ENCODE measurements at regions not wholly inside any gene's neighbourhood (a gene's known extent, or its start where the extent isn't known, plus 50 kb on each side); places are given as distances from the start of the nearest gene placed in this dataset.
"Not testable (repeated sequence)": the region's sequence is repeated elsewhere in the genome, so short reads cannot be mapped to it uniquely, and the experiment has no call there.

GRCh38 chr2:13433954-13434353 is 717.2 kb downstream of the TRIB2 start:
- Histone ChIP-seq H3K27me3 (ENCODE audit: control insufficient read depth, insufficient read depth, low read length) (no peaks in the 10 kb centered on the region), H3K9me3 (ENCODE audit: control insufficient read depth, insufficient read depth, low read length) (no peaks in the 10 kb centered on the region), H3K4me1 (ENCODE audit: control insufficient read depth, insufficient read depth, low read length) (no peaks in the 10 kb centered on the region), H3K36me3 (ENCODE audit: control insufficient read depth, insufficient read depth, low read length) (no peaks in the 10 kb centered on the region), H3K27ac (ENCODE audit: low read length) (no peak overlapping the region), H3K4me3 (ENCODE audit: low read length) (no peak overlapping the region)
- TF ChIP-seq CTCF (IDR thresholded peaks at IDR 0.05), result no peak
- no peak for ATAC-seq
- Mint-ChIP-seq H3K9me3 (peaks cover 22 to 23% of the 10 kb centered on the region in 2 donors), H3K4me3 (no peak overlapping the region), H3K36me3 (no peaks in the 10 kb centered on the region), H3K4me1 (no peaks in the 10 kb centered on the region), H3K27me3 (ENCODE audit: low read depth in 2 of 2) (no peaks in the 10 kb centered on the region), H3K27ac (no peak overlapping the region)
- intact Hi-C loops (cut with micrococcal nuclease), result no loop called here
- DNase-seq, result no peak
- 90% methylated on average over 5 of the region's 7 CpGs for WGBS (ENCODE audit: insufficient coverage)

- H3K9me3 Mint-ChIP-seq; H3K36me3 ChIP-seq (ENCODE audit: control insufficient read depth, insufficient read depth, low read length); H3K36me3 Mint-ChIP-seq; DNase-seq; H3K27me3 Mint-ChIP-seq (ENCODE audit: low read depth in 2 of 2); H3K27ac ChIP-seq (ENCODE audit: low read length); intact Hi-C loops (cut with micrococcal nuclease); H3K4me3 Mint-ChIP-seq; H3K4me1 ChIP-seq (ENCODE audit: control insufficient read depth, insufficient read depth, low read length); H3K27ac Mint-ChIP-seq; H3K4me1 Mint-ChIP-seq; H3K4me3 ChIP-seq (ENCODE audit: low read length); H3K9me3 ChIP-seq (ENCODE audit: control insufficient read depth, insufficient read depth, low read length); ATAC-seq; H3K27me3 ChIP-seq (ENCODE audit: control insufficient read depth, insufficient read depth, low read length): not testable (repeated sequence)
- 100% methylated on average over 1 of the region's 4 CpGs for WGBS (ENCODE audit: insufficient coverage)
Measured at GRCh38 chr2:13443554-13444261, 727.0 kb downstream of the TRIB2 start.

GRCh38 chr2:13462464-13462863 is 745.7 kb downstream of the TRIB2 start:
- H3K4me3 ChIP-seq (ENCODE audit: low read length), result no peak overlapping the region
- Mint-ChIP-seq H3K36me3 (peaks cover 8% of the 10 kb centered on the region), H3K9me3 (peaks cover 12 to 15% of the 10 kb centered on the region in 2 donors), H3K27me3 (ENCODE audit: low read depth in 2 of 2) (no peaks in the 10 kb centered on the region), H3K4me1 (no peaks in the 10 kb centered on the region), H3K4me3 (no peak overlapping the region), H3K27ac (no peak overlapping the region)
- ATAC-seq (no peak), DNase-seq (no peak)
- no peak for TF ChIP-seq CTCF (IDR thresholded peaks at IDR 0.05)
- H3K9me3 ChIP-seq (ENCODE audit: control insufficient read depth, insufficient read depth, low read length), result no peaks in the 10 kb centered on the region
- no peaks in the 10 kb centered on the region for H3K4me1 ChIP-seq (ENCODE audit: control insufficient read depth, insufficient read depth, low read length)
- H3K27me3 ChIP-seq (ENCODE audit: control insufficient read depth, insufficient read depth, low read length), result no peaks in the 10 kb centered on the region
- H3K27ac ChIP-seq (ENCODE audit: low read length), result no peak overlapping the region
- intact Hi-C loops (cut with micrococcal nuclease), result no loop called here
- 50% methylated on average over 1 of the region's 1 CpG for WGBS (ENCODE audit: insufficient coverage)
- no peaks in the 10 kb centered on the region for H3K36me3 ChIP-seq (ENCODE audit: control insufficient read depth, insufficient read depth, low read length)

GRCh38 chr2:13466076-13466475 is 749.3 kb downstream of the TRIB2 start:
- H3K4me3 ChIP-seq (ENCODE audit: low read length), result no peak overlapping the region
- no peaks in the 10 kb centered on the region for H3K9me3 ChIP-seq (ENCODE audit: control insufficient read depth, insufficient read depth, low read length)
- no peaks in the 10 kb centered on the region for H3K27me3 ChIP-seq (ENCODE audit: control insufficient read depth, insufficient read depth, low read length)
- WGBS (ENCODE audit: insufficient coverage), result no CpG with 5 or more reads among the region's 2 CpGs
- no peak overlapping the region for H3K4me3 Mint-ChIP-seq
- no peak overlapping the region for H3K27ac Mint-ChIP-seq
- H3K36me3 ChIP-seq (ENCODE audit: control insufficient read depth, insufficient read depth, low read length), result no peaks in the 10 kb centered on the region
- H3K9me3 Mint-ChIP-seq, result peaks cover 6 to 16% of the 10 kb centered on the region in 2 donors
- H3K4me1 ChIP-seq (ENCODE audit: control insufficient read depth, insufficient read depth, low read length), result no peaks in the 10 kb centered on the region
- intact Hi-C loops (cut with micrococcal nuclease), result no loop called here
- ATAC-seq (no peak), DNase-seq (no peak)
- peaks cover 4% of the 10 kb centered on the region for H3K36me3 Mint-ChIP-seq
- H3K27me3 Mint-ChIP-seq (ENCODE audit: low read depth in 2 of 2), result no peaks in the 10 kb centered on the region
- no peaks in the 10 kb centered on the region for H3K4me1 Mint-ChIP-seq
- H3K27ac ChIP-seq (ENCODE audit: low read length), result no peak overlapping the region
- no peak for TF ChIP-seq CTCF (IDR thresholded peaks at IDR 0.05)

Measured in natural killer cell (primary cell).